ENCODE measurements at regions not wholly inside any gene's neighbourhood (a gene's known extent, or its start where the extent isn't known, plus 50 kb on each side); places are given as distances from the start of the nearest gene placed in this dataset.

DNA sequence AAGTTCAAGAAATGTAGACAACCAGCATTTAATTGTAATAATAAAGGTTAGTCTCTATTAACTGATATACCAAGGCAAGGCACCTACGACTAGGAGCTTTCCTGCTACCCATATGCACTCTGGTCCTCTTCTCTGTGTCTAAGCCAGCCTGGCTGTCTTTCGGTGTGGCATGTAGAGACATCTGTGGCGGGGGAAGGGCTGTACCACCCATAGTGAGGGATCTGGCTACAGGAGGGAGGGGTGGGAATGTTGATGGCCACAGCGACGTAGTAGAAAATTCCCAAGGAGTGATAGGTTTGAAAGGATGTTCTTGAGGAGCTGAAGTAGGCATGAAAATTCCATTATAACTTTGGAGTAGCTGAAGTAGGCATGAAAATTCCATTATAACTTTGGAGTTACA is 344.2 kb downstream of the ATP23 start:
- H3K4me3 ChIP-seq (ENCODE audit: low read depth, low read length): no peak overlapping the region
- no peak for DNase-seq (ENCODE audit: low read depth)
- TF ChIP-seq, protein P1, sequence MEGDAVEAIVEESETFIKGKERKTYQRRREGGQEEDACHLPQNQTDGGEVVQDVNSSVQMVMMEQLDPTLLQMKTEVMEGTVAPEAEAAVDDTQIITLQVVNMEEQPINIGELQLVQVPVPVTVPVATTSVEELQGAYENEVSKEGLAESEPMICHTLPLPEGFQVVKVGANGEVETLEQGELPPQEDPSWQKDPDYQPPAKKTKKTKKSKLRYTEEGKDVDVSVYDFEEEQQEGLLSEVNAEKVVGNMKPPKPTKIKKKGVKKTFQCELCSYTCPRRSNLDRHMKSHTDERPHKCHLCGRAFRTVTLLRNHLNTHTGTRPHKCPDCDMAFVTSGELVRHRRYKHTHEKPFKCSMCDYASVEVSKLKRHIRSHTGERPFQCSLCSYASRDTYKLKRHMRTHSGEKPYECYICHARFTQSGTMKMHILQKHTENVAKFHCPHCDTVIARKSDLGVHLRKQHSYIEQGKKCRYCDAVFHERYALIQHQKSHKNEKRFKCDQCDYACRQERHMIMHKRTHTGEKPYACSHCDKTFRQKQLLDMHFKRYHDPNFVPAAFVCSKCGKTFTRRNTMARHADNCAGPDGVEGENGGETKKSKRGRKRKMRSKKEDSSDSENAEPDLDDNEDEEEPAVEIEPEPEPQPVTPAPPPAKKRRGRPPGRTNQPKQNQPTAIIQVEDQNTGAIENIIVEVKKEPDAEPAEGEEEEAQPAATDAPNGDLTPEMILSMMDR (IDR thresholded peaks at IDR 0.05; ENCODE audit: insufficient read depth, low read depth, low read length): no peak

DNA sequence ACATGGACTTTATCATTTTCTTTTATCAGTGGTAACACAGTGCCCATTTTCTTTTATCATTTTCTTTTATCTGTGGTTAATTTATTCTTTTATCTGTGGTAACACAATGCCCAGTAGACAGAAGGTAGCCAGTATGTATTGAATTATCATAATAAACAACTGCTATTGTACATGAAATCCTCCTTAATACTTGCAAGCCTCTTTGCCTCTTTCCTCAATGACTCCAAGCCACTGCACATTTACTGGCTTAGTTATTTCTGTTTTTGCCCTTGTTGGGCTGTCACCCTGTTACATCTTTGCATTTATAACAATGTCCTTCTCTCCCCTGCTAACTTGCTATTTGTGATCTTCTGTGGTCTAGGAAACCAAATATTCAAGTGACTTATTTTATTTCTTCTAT is 345.0 kb downstream of the ATP23 start:
- TF ChIP-seq, protein P1 (IDR thresholded peaks at IDR 0.05; ENCODE audit: insufficient read depth, low read depth, low read length): no peak
- H3K4me3 ChIP-seq (ENCODE audit: low read depth, low read length): no peak overlapping the region

DNA sequence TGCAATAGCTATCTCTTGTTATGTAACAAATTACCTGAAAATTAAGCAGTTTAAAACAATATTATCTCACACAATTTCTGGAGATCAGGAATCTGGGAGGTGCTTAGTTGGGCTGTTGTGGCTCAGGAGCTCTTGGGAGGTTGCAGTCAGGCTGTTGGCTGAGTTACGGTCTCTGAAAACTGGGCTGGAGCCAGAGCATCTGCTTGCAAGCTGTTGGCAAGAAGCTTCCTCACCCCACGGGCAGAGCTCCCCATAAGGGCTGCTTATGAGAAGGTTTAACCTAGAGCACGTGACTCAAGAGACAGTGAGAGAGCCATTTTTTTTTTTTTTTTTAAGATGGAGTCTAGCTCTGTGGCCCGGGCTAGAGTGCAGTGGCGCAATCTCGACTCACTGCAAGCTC is 346.8 kb downstream of the ATP23 start:
- H3K4me3 ChIP-seq (ENCODE audit: low read depth, low read length): no peak overlapping the region
- TF ChIP-seq, protein P1 (IDR thresholded peaks at IDR 0.05; ENCODE audit: insufficient read depth, low read depth, low read length): no peak
- DNase-seq (ENCODE audit: low read depth): peak; percentile 81

More for the DNA sequence above, 345.0 kb downstream of the ATP23 start:
- DNase-seq (ENCODE audit: low read depth): no peak

DNA sequence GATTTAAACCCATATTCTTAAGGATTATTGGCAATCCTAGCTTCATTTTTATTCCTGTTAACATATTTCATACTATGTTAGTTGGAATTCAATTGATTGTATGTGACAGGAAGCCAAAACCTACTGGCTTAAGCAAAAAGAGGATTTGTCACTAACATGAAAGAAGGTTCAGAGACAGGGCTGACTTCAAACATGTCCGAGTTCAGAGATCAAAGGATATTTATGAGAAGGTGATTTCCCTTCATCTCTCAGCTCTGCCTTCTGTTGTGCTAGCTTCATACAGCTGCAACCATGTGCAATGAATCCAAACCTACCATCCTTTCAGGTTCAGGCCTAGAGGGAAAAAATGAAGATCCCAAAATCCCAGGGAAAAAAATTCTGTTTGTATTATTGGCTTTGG is 349.7 kb downstream of the ATP23 start:
- H3K4me3 ChIP-seq (ENCODE audit: low read depth, low read length): no peak overlapping the region
- TF ChIP-seq, protein P1 (IDR thresholded peaks at IDR 0.05; ENCODE audit: insufficient read depth, low read depth, low read length): no peak
- DNase-seq (ENCODE audit: low read depth): no peak

- TF ChIP-seq, protein P1 (IDR thresholded peaks at IDR 0.05; ENCODE audit: insufficient read depth, low read depth, low read length): no peak
- H3K4me3 ChIP-seq (ENCODE audit: low read depth, low read length): no peak overlapping the region
- DNase-seq (ENCODE audit: low read depth): peak; percentile 55
Measured at GRCh38 chr12:58293308-58293982, 352.1 kb downstream of the ATP23 start.

DNA sequence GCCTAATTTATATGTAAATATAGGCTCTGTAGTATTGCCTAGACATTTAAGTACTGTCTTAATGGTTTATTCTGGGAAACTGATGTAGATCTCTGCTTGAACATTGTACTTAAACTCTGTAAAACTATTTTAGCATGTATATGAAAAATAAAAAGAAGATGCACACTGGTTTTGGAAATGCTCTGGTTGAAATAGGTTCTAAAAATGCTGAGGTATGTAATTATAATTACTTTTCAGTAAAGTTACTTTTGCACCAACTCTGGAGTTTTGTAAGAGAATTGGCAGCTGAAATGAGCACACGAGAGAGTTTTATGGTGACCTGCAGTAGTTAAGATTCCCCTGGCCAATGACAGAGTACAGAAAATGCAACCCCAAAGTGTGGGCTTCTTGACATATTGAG is 353.9 kb downstream of the ATP23 start:
- H3K4me3 ChIP-seq (ENCODE audit: low read depth, low read length): no peak overlapping the region
- no peak for DNase-seq (ENCODE audit: low read depth)
- TF ChIP-seq, protein P1 (IDR thresholded peaks at IDR 0.05; ENCODE audit: insufficient read depth, low read depth, low read length): no peak

DNA sequence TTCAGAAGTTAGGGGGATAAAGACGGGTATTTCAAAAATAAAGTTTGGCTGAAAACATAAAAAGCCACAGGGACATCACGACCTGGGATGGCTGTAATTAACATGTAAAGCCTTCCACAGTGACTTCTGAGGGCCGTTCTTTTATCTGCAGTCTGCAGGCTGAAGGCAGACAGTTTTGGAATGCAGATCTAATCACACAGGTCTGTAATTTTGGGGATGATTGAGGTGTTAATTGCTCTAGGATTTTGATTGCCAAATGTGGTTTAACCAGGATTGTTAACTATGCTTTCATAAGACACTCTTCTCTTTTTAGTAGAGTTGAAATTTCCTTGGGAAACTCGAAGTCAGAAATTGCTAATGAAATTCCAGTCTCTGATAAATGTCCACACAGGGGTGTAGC is 355.5 kb downstream of the ATP23 start:
- peak; percentile 43 for DNase-seq (ENCODE audit: low read depth)
- no peak overlapping the region for H3K4me3 ChIP-seq (ENCODE audit: low read depth, low read length)
- TF ChIP-seq, protein P1 (IDR thresholded peaks at IDR 0.05; ENCODE audit: insufficient read depth, low read depth, low read length): no peak

Measured in fibroblast of villous mesenchyme (primary cell).